ENCODE measurements at regions not wholly inside any gene's neighbourhood (a gene's known extent, or its start where the extent isn't known, plus 50 kb on each side); places are given as distances from the start of the nearest gene placed in this dataset.

DNA sequence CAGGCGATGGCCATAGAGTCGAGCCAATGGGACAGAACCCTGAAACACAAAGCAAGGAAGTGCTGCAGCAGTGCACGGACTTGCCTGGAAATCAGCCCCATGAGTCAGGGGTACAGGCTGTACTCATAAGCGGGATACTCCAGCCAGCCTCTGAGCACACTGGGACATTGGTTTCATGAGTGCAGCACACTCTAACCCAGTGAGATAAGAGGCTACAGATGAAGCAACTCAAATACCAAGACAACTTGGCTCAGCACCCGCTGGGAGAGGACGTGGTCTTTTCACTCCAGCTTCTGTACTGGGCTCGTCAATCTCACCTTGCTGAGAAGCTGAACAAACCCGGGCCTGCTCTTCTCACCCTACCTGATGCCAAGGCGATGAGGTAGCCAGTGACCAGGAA lies 98.2 kb downstream of the AXIN2 start:
- TF ChIP-seq, protein P1, sequence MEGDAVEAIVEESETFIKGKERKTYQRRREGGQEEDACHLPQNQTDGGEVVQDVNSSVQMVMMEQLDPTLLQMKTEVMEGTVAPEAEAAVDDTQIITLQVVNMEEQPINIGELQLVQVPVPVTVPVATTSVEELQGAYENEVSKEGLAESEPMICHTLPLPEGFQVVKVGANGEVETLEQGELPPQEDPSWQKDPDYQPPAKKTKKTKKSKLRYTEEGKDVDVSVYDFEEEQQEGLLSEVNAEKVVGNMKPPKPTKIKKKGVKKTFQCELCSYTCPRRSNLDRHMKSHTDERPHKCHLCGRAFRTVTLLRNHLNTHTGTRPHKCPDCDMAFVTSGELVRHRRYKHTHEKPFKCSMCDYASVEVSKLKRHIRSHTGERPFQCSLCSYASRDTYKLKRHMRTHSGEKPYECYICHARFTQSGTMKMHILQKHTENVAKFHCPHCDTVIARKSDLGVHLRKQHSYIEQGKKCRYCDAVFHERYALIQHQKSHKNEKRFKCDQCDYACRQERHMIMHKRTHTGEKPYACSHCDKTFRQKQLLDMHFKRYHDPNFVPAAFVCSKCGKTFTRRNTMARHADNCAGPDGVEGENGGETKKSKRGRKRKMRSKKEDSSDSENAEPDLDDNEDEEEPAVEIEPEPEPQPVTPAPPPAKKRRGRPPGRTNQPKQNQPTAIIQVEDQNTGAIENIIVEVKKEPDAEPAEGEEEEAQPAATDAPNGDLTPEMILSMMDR (IDR thresholded peaks at IDR 0.05): no peak
- TF ChIP-seq POLR2A (IDR thresholded peaks at IDR 0.05): no peak
